Upper lobe of right lung (tissue), 1 donor: ENCODE measurements at regions not wholly inside any gene's neighbourhood (a gene's known extent, or its start where the extent isn't known, plus 50 kb on each side); places are given as distances from the start of the nearest gene placed in this dataset.

ENCODE experiments used
- ATAC-seq: fragments of 200-7000 bp; cut with Tn5 transposase; one replicate; pipeline ENCODE4 v1.9.1; 2020; ENCODE audit warnings: mild to moderate bottlenecking, moderate library complexity
- DNase-seq: peaks from one replicate; pipeline ENCODE4 v3.0.0-alpha.2; 2020
- H3K27ac ChIP-seq: fragments of 200-600 bp; one replicate; pipeline ENCODE4 v1.8.0; 2022
- H3K27me3 ChIP-seq: fragments of 200-600 bp; one replicate; pipeline ENCODE4 v1.8.0; 2022; ENCODE audit warnings: mild to moderate bottlenecking
- H3K36me3 ChIP-seq: fragments of 200-600 bp; one replicate; pipeline ENCODE4 v1.8.0; 2022
- H3K4me1 ChIP-seq: fragments of 200-600 bp; one replicate; pipeline ENCODE4 v1.8.0; 2022
- H3K4me3 ChIP-seq: fragments of 200-600 bp; one replicate; pipeline ENCODE4 v1.8.0; 2022; ENCODE audit warnings: mild to moderate bottlenecking
- H3K9me3 ChIP-seq: fragments of 200-600 bp; one replicate; pipeline ENCODE4 v1.8.0; 2022
- CTCF ChIP-seq: fragments of 200-600 bp; IDR thresholded peaks from one replicate; pipeline ENCODE4 v1.8.0; 2022; ENCODE audit warnings: antibody characterized with exemption
- intact Hi-C: fragments of 100-400 bp; cut with DNase I; formaldehyde crosslinking; loops from one replicate; pipeline ENCODE4 v1.11.0; 2022
- donor health status: DM: no; HTN: yes; CAD: no; lungs with severe emphysema.

DNA sequence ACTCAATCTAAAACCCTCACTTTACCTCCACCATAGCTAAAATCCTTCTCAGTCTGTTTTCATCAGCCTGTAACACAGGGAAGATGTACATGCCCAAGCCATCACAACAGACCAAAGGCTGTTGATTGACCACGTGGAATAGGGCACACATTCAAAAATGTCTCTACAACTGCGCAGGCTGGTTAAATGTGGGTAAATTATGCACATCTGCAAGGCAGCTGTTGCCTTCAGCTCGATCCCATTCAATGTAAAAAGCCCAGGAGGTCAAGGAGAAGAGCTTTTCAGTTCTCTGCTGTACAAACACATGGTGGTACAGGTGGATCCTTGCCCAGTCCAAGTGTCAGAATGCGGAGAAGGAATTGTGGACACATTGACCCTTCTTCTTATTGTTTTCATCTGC is 354.0 kb downstream of the FLRT2 start:
- H3K4me3 ChIP-seq: no peak overlapping the region
- H3K36me3 ChIP-seq: no peaks in the 10 kb centered on the region
- ATAC-seq: no peak
- intact Hi-C loops: no loop called here
- no peaks in the 10 kb centered on the region for H3K4me1 ChIP-seq
- no peaks in the 10 kb centered on the region for H3K27me3 ChIP-seq
- DNase-seq: no peak
- no peaks in the 10 kb centered on the region for H3K9me3 ChIP-seq
- H3K27ac ChIP-seq: no peak overlapping the region
- no peak for TF ChIP-seq CTCF

DNA sequence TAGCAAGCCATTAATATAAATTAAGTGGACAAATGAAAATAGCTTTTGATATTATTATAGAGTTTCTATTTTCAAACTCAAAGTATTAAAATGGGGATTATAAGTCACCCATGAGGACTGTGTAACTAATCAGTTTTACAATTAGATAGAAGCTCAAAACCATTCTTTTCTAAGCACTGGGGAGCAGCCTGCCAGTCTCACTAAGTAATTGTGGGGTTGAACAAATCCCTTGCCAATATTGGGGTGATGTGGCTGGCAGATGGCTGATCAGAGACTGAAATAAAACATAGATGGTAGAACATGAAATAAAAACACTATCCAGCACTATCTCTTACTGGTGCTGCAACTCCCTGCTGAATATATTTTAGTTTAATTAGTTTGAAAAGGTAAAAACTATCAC is 353.2 kb downstream of the FLRT2 start:
- no peak for ATAC-seq
- DNase-seq: no peak
- no peak for TF ChIP-seq CTCF
- Histone ChIP-seq H3K9me3 (no peaks in the 10 kb centered on the region), H3K4me1 (no peaks in the 10 kb centered on the region), H3K27me3 (no peaks in the 10 kb centered on the region), H3K27ac (no peak overlapping the region), H3K4me3 (no peak overlapping the region), H3K36me3 (no peaks in the 10 kb centered on the region)
- intact Hi-C loops: no loop called here

- Histone ChIP-seq H3K4me1 (no peaks in the 10 kb centered on the region), H3K36me3 (no peaks in the 10 kb centered on the region), H3K4me3 (no peak overlapping the region), H3K27ac (no peak overlapping the region), H3K27me3 (no peaks in the 10 kb centered on the region), H3K9me3 (no peaks in the 10 kb centered on the region)
- ATAC-seq (no peak), DNase-seq (no peak)
- intact Hi-C loops: no loop called here
- TF ChIP-seq CTCF: no peak
Measured at GRCh38 chr14:85881935-85882334, 352.0 kb downstream of the FLRT2 start.

- Histone ChIP-seq H3K27ac (no peak overlapping the region), H3K4me3 (no peak overlapping the region), H3K4me1 (no peaks in the 10 kb centered on the region), H3K9me3 (no peaks in the 10 kb centered on the region), H3K27me3 (no peaks in the 10 kb centered on the region), H3K36me3 (no peaks in the 10 kb centered on the region)
- TF ChIP-seq CTCF: no peak
- intact Hi-C loops: no loop called here
- ATAC-seq (no peak), DNase-seq (no peak)
Measured at GRCh38 chr14:85878874-85879273, 348.9 kb downstream of the FLRT2 start.

- no peak for ATAC-seq
- no peak for DNase-seq
- no peak overlapping the region for H3K27ac ChIP-seq
- no peak overlapping the region for H3K4me3 ChIP-seq
- intact Hi-C loops: no loop called here
- no peak for TF ChIP-seq CTCF
- H3K4me1 ChIP-seq: no peaks in the 10 kb centered on the region
- no peaks in the 10 kb centered on the region for H3K9me3 ChIP-seq
- H3K36me3 ChIP-seq: no peaks in the 10 kb centered on the region
- H3K27me3 ChIP-seq: no peaks in the 10 kb centered on the region
Measured at GRCh38 chr14:85873006-85873405, 343.1 kb downstream of the FLRT2 start.

DNA sequence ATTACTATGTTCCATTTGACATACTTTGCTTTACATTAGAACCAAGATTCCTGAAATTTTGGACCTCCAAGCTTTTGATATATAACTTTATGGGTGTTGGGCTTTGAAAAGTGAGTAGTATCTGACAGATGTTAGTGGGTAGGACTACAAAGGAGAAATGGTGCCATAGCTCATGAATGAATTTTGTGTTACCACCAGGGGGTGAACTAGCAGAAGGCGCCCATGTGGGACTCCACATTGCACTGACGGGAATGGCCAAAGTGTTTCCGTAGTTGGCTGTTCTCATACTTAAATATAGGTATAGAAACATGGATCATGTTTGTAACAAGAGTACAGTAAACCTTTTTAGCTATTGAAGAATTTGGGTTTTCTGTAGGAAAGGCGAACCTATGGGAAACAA is 337.5 kb downstream of the FLRT2 start:
- Histone ChIP-seq H3K4me1 (no peaks in the 10 kb centered on the region), H3K27me3 (no peaks in the 10 kb centered on the region), H3K27ac (no peak overlapping the region), H3K9me3 (no peaks in the 10 kb centered on the region), H3K4me3 (no peak overlapping the region), H3K36me3 (no peaks in the 10 kb centered on the region)
- TF ChIP-seq CTCF: no peak
- intact Hi-C loops: no loop called here
- DNase-seq (no peak), ATAC-seq (no peak)
